OCI-LY3 (cell line): ENCODE measurements at regions not wholly inside any gene's neighbourhood (a gene's known extent, or its start where the extent isn't known, plus 50 kb on each side); places are given as distances from the start of the nearest gene placed in this dataset.

Experiments
- EZH2phosphoT487 ChIP-seq: fragments of 200-600 bp; shearing (Covaris generic); IDR thresholded peaks from 2 replicates; pipeline ENCODE4 v1.6.1; 2018; ENCODE audit warnings: antibody characterized with exemption, mixed run types, low read depth
- TF ChIP-seq, protein P1 (sequence below): fragments of 200-600, 300-600 bp; sonication (generic); IDR thresholded peaks from 2 replicates; pipeline ENCODE4 v1.5.1; 2014; ENCODE audit warnings: antibody characterized with exemption, low read length, low read depth

- TF ChIP-seq, protein P1, sequence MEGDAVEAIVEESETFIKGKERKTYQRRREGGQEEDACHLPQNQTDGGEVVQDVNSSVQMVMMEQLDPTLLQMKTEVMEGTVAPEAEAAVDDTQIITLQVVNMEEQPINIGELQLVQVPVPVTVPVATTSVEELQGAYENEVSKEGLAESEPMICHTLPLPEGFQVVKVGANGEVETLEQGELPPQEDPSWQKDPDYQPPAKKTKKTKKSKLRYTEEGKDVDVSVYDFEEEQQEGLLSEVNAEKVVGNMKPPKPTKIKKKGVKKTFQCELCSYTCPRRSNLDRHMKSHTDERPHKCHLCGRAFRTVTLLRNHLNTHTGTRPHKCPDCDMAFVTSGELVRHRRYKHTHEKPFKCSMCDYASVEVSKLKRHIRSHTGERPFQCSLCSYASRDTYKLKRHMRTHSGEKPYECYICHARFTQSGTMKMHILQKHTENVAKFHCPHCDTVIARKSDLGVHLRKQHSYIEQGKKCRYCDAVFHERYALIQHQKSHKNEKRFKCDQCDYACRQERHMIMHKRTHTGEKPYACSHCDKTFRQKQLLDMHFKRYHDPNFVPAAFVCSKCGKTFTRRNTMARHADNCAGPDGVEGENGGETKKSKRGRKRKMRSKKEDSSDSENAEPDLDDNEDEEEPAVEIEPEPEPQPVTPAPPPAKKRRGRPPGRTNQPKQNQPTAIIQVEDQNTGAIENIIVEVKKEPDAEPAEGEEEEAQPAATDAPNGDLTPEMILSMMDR = no peak
- TF ChIP-seq EZH2phosphoT487 = no peak
Observed at GRCh38 chr22:49070501-49070900, 757.2 kb downstream of the BRD1 start.
